Astrocyte (in vitro differentiated cells and primary cell): ENCODE measurements at regions not wholly inside any gene's neighbourhood (a gene's known extent, or its start where the extent isn't known, plus 50 kb on each side); places are given as distances from the start of the nearest gene placed in this dataset.
A peak's percentile ranks its signal among the peaks of the same experiment; 100 is the strongest.
"Not testable (repeated sequence)": the region's sequence is repeated elsewhere in the genome, so short reads cannot be mapped to it uniquely, and the experiment has no call there.

ENCODE experiments used
- DNase-seq: peaks from one replicate; pipeline ENCODE4 v3.0.0-alpha.2; 2010; ENCODE audit warnings: low read depth
- FAIRE-seq: peaks from 2 replicates; lab custom pipeline; 2011; peaks lifted over from hg19 to GRCh38; lab: Jason Lieb, UNC
- H2AFZ ChIP-seq: 2 replicates; pipeline ENCODE4 v1.6.0; 2012; ENCODE audit warnings: low read depth, low read length, inconsistent platforms
- H3K27ac ChIP-seq: 2 replicates; pipeline ENCODE4 v1.5.1; 2011; ENCODE audit warnings: low read depth, low read length, inconsistent platforms
- H3K27me3 ChIP-seq: 2 replicates; pipeline ENCODE4 v1.6.0; 2011; ENCODE audit warnings: low read length, inconsistent platforms; ENCODE audit not compliant: insufficient read depth
- H3K36me3 ChIP-seq: 2 replicates; pipeline ENCODE4 v1.5.1; 2011; ENCODE audit warnings: low read length, inconsistent platforms; ENCODE audit not compliant: insufficient read depth
- H3K4me1 ChIP-seq: 2 replicates; pipeline ENCODE4 v1.5.1; 2011; ENCODE audit warnings: low read length, inconsistent platforms; ENCODE audit not compliant: insufficient read depth
- H3K4me2 ChIP-seq: 2 replicates; pipeline ENCODE4 v1.6.0; 2012; ENCODE audit warnings: low read length, inconsistent platforms
- H3K4me3 ChIP-seq: 2 replicates; pipeline ENCODE4 v1.5.1; 2011; ENCODE audit warnings: low read depth, mild to moderate bottlenecking, low read length, inconsistent platforms; ENCODE audit not compliant: insufficient read depth
- H3K79me2 ChIP-seq: 2 replicates; pipeline ENCODE4 v1.6.0; 2012; ENCODE audit warnings: mild to moderate bottlenecking, low read length, inconsistent platforms; ENCODE audit not compliant: insufficient read depth
- H3K9ac ChIP-seq: 2 replicates; pipeline ENCODE4 v1.6.0; 2012; ENCODE audit warnings: mild to moderate bottlenecking, low read length, inconsistent platforms
- H3K9me3 ChIP-seq: 2 replicates; pipeline ENCODE4 v1.5.1; 2012; ENCODE audit warnings: low read depth, mild to moderate bottlenecking, low read length, inconsistent platforms; ENCODE audit not compliant: insufficient read depth
- H4K20me1 ChIP-seq: 2 replicates; pipeline ENCODE4 v1.6.0; 2012; ENCODE audit warnings: low read length, inconsistent platforms; ENCODE audit not compliant: insufficient read depth
- H3K27ac Mint-ChIP-seq: one replicate; pipeline ENCODE4 v1.8.0; 2021; ENCODE audit warnings: mild to moderate bottlenecking, mixed read lengths; ENCODE audit not compliant: unreplicated experiment
- H3K27me3 Mint-ChIP-seq: one replicate; pipeline ENCODE4 v1.8.0; 2021; ENCODE audit warnings: low read depth, mixed read lengths; ENCODE audit not compliant: unreplicated experiment
- H3K36me3 Mint-ChIP-seq: one replicate; pipeline ENCODE4 v1.8.0; 2021; ENCODE audit warnings: low read depth, mixed read lengths; ENCODE audit not compliant: unreplicated experiment
- H3K4me1 Mint-ChIP-seq: one replicate; pipeline ENCODE4 v1.8.0; 2021; ENCODE audit warnings: low read depth, mixed read lengths; ENCODE audit not compliant: unreplicated experiment
- H3K4me3 Mint-ChIP-seq: one replicate; pipeline ENCODE4 v1.8.0; 2021; ENCODE audit warnings: mild to moderate bottlenecking, moderate library complexity, mixed read lengths; ENCODE audit not compliant: unreplicated experiment
- H3K9me3 Mint-ChIP-seq: one replicate; pipeline ENCODE4 v1.8.0; 2021; ENCODE audit warnings: mild to moderate bottlenecking, mixed read lengths; ENCODE audit not compliant: unreplicated experiment
- EZH2 ChIP-seq: IDR thresholded peaks from 2 replicates; pipeline ENCODE4 v1.6.1; 2012; ENCODE audit warnings: mild to moderate bottlenecking, low read length, inconsistent platforms; ENCODE audit not compliant: insufficient read depth
- TF ChIP-seq, protein P1 (sequence below): IDR thresholded peaks from 2 replicates; pipeline ENCODE4 v1.5.1; 2011; ENCODE audit warnings: low read depth, mild to moderate bottlenecking, inconsistent platforms, low read length, moderate library complexity; ENCODE audit not compliant: insufficient read depth

DNA sequence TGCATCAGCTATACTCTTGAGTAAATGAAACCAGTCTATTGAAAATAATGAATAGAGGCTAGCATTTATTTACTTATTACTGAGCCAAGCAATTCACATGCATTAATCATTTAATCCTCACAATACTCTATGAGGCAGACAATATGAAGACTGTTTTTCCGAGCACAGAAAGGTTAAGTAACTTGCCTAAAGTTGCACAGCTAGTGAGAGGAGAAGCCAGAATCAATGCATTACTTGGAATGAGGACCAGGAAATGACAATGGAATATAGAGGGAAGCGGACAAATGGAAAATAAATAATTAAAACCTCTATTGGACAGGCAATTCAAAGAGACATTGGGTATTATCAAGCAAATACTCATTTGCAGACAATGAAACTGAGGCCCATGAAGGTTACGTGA is 207.6 kb upstream of the PRKCQ start:
- H3K4me1 Mint-ChIP-seq, result no peaks in the 10 kb centered on the region
- Histone ChIP-seq H3K36me3 (no peaks in the 10 kb centered on the region), H3K79me2 (no peaks in the 10 kb centered on the region), H3K27ac (no peak overlapping the region), H4K20me1 (no peaks in the 10 kb centered on the region), H3K9me3 (no peaks in the 10 kb centered on the region), H3K9ac (no peak overlapping the region), H3K4me3 (no peak overlapping the region), H2AFZ (no peak overlapping the region), H3K4me1 (peaks cover 10% of the 10 kb centered on the region), H3K27me3 (no peaks in the 10 kb centered on the region), H3K4me2 (no peak overlapping the region)
- H3K36me3 Mint-ChIP-seq, result no peaks in the 10 kb centered on the region
- DNase-seq, result no peak
- H3K4me3 Mint-ChIP-seq, result no peak overlapping the region
- TF ChIP-seq, protein P1, sequence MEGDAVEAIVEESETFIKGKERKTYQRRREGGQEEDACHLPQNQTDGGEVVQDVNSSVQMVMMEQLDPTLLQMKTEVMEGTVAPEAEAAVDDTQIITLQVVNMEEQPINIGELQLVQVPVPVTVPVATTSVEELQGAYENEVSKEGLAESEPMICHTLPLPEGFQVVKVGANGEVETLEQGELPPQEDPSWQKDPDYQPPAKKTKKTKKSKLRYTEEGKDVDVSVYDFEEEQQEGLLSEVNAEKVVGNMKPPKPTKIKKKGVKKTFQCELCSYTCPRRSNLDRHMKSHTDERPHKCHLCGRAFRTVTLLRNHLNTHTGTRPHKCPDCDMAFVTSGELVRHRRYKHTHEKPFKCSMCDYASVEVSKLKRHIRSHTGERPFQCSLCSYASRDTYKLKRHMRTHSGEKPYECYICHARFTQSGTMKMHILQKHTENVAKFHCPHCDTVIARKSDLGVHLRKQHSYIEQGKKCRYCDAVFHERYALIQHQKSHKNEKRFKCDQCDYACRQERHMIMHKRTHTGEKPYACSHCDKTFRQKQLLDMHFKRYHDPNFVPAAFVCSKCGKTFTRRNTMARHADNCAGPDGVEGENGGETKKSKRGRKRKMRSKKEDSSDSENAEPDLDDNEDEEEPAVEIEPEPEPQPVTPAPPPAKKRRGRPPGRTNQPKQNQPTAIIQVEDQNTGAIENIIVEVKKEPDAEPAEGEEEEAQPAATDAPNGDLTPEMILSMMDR, result no peak
- TF ChIP-seq EZH2, result no peak
- H3K27ac Mint-ChIP-seq, result no peak overlapping the region
- no peaks in the 10 kb centered on the region for H3K9me3 Mint-ChIP-seq
- FAIRE-seq, result no peak
- peaks cover 3% of the 10 kb centered on the region for H3K27me3 Mint-ChIP-seq

DNA sequence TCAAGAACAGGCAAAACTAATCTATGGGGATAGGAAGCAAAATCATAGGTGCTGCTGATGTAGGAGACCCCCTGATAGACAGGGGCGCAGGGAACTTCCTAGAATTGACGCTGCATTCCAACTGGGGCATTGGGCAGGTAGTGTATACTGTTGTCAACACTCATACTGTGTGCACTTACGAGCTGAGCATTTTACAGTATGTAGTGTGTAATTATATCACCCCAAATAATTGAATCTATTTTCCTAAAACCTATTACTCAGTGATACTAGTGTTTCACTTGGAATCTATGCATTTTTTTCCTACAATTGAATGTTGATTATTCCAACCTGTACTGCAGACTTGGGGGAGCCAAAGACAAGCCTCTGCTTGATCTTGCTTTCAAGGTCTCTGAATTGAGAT is 207.0 kb upstream of the PRKCQ start:
- Histone ChIP-seq H3K79me2 (no peaks in the 10 kb centered on the region), H4K20me1 (no peaks in the 10 kb centered on the region), H3K9ac (peak overlapping the region; percentile 59), H3K4me2 (peak overlapping the region; percentile 77), H3K27ac (no peak overlapping the region), H3K36me3 (no peaks in the 10 kb centered on the region), H3K27me3 (no peaks in the 10 kb centered on the region), H3K4me1 (peaks cover 10% of the 10 kb centered on the region), H3K4me3 (peak overlapping the region; percentile 43), H3K9me3 (no peaks in the 10 kb centered on the region), H2AFZ (peak overlapping the region; percentile 70)
- H3K4me3 Mint-ChIP-seq, result no peak overlapping the region
- no peaks in the 10 kb centered on the region for H3K36me3 Mint-ChIP-seq
- DNase-seq (no peak), FAIRE-seq (no peak)
- H3K9me3 Mint-ChIP-seq, result no peaks in the 10 kb centered on the region
- H3K27ac Mint-ChIP-seq, result no peak overlapping the region
- peaks cover 3% of the 10 kb centered on the region for H3K27me3 Mint-ChIP-seq
- TF ChIP-seq EZH2, result no peak
- TF ChIP-seq, protein P1, result no peak
- no peaks in the 10 kb centered on the region for H3K4me1 Mint-ChIP-seq

DNA sequence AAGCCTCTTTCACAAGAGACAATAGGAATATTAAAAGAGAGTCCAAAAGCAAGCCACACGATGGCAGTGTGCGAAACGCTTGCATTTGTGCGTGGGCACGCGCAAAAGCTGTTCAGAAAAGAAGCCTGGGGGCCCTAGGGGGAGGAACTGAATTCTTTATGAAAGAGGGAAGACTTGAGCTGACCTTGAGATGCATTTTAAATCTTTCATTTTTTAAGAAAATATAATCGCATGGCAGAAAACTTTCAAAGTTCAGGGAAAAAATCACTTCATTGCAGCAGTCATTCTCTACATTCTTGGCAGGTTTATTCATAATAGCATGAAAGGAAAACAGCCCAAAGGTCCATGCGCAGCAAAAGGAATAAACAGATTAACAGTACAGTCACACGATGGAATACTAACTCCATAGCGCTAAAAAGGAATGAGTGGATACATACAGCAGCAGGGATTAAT is 206.5 kb upstream of the PRKCQ start:
- FAIRE-seq, result peak; percentile 43
- Histone ChIP-seq H3K9me3 (no peaks in the 10 kb centered on the region), H4K20me1 (no peaks in the 10 kb centered on the region), H2AFZ (peak overlapping the region; percentile 70), H3K79me2 (no peaks in the 10 kb centered on the region), H3K36me3 (no peaks in the 10 kb centered on the region), H3K4me3 (peak overlapping the region; percentile 43), H3K4me1 (peaks cover 10% of the 10 kb centered on the region), H3K27me3 (no peaks in the 10 kb centered on the region), H3K27ac (peak overlapping the region; percentile 45), H3K4me2 (peak overlapping the region; percentile 77), H3K9ac (peak overlapping the region; percentile 59)
- Mint-ChIP-seq H3K27ac (no peak overlapping the region), H3K36me3 (no peaks in the 10 kb centered on the region), H3K4me1 (no peaks in the 10 kb centered on the region), H3K27me3 (peaks cover 2% of the 10 kb centered on the region), H3K9me3 (no peaks in the 10 kb centered on the region), H3K4me3 (no peak overlapping the region)
- peak; percentile 54 for DNase-seq
- no peak for TF ChIP-seq EZH2
- TF ChIP-seq, protein P1, result peak; percentile 59

DNA sequence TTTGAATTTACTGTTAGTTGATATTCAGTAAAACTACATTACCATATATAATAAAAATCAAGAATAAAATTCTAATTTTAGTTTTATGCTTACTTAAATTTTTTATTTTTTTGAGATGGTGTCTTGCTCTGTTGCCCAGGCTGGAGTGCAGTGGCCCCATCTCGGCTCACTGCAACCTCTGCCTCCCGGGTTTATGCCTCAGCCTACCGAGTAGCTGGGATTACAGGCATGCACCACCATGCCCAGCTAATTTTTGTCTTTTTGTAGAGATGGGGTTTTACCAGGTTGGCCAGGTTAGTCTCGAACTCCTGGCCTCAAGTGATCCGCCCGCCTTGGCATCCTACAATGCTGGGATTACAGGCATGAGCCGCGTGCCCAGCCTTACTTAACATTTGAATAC is 204.4 kb upstream of the PRKCQ start:
- H3K9ac ChIP-seq, H3K4me3 Mint-ChIP-seq, H3K79me2 ChIP-seq, H3K27me3 Mint-ChIP-seq, H3K27ac ChIP-seq, H3K36me3 Mint-ChIP-seq, FAIRE-seq, H2AFZ ChIP-seq, H3K27me3 ChIP-seq, H3K4me3 ChIP-seq, H3K4me2 ChIP-seq, H3K9me3 Mint-ChIP-seq, DNase-seq, H3K9me3 ChIP-seq, H3K36me3 ChIP-seq, H3K4me1 Mint-ChIP-seq, H4K20me1 ChIP-seq, H3K27ac Mint-ChIP-seq: not testable (repeated sequence)
- peaks cover 16% of the 10 kb centered on the region for H3K4me1 ChIP-seq
